ENCODE measurements at regions not wholly inside any gene's neighbourhood (a gene's known extent, or its start where the extent isn't known, plus 50 kb on each side); places are given as distances from the start of the nearest gene placed in this dataset.

DNA sequence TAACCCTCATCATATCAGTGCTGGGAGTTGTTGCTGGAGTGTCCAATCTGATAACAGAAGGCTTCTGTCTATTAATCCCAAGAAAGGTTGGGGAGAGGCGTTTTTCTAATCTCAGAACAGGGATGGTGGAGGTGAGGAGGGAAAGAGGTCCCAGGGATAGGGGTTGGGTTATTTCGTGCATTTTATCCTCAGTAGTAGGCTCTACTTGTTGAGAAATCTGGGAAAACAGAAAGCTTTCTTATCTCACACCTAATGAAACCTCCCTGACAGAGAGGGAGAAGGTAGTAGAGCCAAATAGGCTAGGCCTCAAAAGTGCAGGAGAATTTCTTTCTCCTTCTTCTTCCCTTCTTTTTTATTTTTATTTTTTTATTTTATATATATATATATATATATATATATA is 281.8 kb upstream of the MAP3K7 start:
- DNase-seq (ENCODE audit: low spot score) = no peak

DNA sequence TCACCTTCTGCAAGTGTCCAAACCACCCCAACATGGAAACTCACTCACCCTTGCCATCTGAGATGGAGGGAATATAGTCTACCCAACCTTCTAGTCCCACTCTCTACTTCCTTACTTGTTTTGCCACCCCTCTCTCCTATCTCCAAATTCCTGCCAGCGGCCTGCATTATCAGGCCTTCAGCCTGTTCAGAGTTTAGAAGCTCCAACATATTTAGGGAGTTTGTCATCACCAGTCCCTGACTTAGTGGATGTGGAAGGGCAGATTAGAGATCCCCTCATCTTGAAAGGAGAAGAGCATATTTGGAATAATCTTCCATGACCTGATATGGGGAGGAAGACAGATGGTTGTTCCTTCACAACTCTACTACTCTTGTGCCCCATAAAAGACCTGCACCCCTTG is 281.4 kb upstream of the MAP3K7 start:
- no peak for DNase-seq (ENCODE audit: low spot score)

DNA sequence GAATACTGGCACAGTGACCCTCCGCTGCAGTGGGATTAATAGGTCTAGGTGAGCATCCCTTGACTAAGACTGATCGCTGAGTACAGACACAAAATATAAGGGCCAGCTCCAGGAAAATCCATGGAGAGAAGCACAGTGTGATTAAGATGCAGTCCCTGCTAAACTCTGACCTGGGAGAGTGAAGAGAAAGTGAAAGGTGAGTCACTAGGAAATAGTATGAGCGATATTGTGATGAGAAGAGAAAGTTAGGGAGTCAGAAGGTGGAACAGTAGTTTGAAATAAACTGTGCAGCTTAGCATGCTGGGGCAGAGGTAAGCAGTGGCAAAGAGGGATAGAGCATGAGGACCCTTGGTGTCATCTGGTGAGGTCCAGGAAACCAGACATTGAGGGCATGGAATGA is 278.6 kb upstream of the MAP3K7 start:
- no peak for DNase-seq (ENCODE audit: low spot score)

DNA sequence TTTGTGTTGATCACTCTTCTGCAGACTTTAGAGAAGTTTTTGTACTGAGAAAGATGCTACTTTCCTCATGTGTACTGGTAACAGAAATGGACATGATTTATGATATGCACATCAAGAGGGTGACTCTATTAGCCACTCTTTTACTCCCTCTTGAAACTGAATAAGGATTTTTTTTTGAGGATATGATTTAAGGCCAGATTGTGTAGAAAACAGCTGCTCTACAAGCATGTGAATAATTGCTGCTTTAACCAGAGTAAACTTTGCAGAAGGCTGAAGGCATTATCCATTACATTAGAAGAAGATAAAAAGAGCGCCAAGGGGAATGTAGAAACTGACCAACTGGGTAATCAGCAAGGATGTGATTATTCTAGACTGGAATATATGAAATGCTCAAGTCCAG is 276.2 kb upstream of the MAP3K7 start:
- no peak for DNase-seq (ENCODE audit: low spot score)

DNA sequence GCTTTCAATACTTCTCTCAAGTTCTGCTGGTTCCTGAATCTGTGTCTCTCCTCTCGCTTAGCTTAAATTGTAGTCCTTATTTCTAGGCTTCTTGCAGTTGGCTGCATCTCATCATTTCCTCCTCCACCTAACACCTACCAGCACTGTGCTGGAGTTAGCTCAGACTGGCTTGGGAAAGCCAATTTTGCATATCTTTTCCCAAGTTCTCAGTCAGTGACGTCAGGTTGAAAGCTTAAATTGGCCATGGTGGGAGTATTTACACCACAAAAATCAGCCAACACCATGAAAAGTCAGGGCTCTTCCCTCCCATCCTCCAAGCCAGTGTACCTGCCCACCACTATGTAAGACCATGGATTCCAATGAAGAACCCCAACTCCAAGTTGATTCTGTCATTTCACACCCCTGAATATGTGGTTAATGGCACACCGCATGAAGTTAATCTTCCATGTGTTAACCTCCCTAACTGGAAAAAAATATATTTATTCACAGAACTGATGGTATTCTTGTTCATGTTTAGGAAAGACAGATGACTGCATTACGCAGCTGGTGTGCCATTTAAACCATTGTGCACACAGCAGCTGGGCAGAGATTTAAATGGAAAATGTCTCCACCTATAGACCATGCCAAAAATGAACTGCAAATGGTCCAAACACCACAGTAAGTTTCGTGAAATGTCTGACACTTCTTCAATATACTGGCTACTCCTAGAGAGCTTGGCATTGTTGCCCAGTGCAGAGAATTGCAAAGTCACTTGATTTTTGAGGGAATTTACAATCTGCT is 274.1 kb upstream of the MAP3K7 start:
- no peak for DNase-seq (ENCODE audit: low spot score)

DNA sequence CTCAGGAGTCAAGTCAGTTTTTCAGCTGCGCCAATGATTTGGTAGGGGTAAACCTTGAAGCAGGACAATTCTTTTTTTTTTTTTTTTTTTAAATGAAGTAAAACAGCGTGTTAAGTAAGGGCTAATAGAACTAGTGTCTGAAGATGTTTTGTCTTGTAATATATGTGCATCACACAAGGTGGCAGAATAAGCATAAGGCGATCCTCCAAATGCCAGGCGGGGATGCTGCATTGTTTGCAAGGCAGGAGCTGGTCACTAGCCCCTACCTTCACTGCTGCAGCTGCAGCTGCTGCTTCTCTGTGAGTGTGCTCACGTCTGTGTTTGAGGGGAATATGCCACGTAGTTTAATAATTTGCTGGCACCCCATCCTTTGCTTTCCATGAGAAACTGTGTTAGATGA is 272.7 kb upstream of the MAP3K7 start:
- DNase-seq (ENCODE audit: low spot score) = no peak

DNA sequence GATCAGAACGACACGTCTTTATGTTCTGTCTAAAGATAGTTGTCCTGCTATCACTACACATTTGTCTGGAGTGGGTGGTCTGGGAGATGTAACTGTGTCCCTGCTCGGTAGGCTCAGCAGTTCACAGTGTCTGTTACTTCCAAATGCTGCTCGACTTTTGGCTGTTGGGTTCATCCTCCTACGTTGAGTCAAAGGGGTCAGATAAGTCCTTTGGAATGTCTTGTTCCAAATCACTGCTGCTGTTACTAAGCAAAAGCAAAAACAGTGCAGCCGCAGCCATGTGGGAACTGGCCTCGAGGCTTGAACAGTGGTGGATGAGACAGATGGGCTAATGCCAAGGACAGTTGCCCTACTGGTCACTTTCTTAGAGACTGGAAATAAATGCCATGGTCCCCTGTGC is 272.2 kb upstream of the MAP3K7 start:
- DNase-seq (ENCODE audit: low spot score) = peak; percentile 16

DNA sequence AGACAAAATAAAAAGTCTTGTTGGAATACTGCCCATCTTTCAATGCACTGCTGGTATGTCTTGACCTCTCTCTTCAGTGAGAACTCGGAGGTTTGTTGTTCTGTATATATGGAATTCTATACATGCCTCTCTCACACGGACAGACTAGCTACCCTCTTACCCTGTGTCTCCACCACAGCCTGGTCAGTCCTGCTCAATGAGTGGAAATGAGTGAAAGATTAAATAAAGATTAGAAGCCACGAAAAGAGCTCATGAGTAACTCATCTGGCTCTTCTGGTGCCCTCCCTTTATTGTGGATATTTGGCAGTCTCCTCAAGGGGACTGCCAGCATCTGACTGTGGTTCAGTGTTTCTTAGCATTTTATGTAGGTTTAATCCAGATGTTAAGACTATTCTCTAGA is 262.8 kb upstream of the MAP3K7 start:
- DNase-seq (ENCODE audit: low spot score) = no peak

DNA sequence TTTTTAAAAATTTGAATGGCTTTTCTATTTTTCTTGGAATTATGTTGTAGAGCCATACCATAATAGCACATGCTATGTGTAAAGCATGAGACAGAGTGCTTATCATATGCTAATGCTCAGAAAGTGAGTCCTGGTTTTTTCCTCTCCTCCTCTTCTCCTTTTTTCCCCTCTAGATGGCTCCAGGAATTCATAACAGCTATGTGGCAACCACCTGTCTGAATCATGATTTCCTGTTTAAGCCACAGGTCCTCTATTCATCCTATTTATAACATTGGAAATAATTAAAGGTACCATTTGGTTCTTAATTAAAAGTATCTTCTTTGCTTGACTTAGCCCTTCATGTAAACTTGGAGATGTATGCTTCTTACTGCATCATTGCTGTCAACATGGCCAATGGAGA is 260.0 kb upstream of the MAP3K7 start:
- DNase-seq (ENCODE audit: low spot score) = no peak

DNA sequence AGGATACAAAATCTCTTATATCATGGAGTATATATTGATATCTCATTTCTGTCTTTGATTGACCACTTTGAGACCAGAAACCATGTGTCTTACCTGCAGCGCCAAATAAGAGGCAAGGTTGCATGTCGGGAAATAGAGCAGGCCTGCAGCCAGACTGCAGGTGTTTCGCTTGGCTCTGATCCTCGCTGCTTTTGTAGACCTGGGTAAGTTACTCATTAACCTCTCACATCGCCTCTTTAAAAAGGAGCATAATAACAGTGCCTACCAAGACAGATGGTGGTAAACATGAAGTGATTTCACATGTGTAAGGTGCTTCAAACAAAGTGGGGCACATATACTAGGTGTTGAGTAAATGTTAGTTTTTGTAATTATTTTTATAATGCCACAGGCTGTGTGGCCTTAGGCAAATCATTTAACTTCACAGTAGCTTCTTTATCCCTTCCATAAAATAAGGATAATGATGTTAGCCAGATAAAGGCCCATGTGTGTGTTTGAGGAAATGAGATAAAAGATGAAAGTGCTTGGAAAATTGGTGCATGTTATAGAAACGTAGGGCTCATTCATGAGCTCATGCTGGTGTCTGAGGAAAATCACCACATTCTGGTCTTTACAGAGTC is 248.8 kb upstream of the MAP3K7 start:
- DNase-seq (ENCODE audit: low spot score) = no peak

DNA sequence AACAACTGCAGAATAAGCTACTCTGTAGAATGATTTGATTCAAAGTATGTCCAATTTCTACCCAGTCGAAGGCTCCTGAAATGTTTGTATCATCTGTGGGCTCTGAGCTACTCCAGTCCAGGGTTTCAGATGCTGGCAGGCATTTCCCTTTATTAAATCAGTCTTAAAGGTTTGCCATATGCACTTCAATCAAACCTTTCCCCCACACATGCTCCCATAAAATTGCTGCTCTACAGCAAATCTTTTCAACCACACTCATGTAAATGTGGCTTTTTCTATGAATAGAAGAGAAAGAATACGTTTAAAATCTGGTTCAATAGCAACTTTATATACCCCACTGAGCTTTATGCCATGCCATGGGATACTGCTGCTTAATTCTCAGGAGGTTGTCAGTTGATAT is 242.4 kb upstream of the MAP3K7 start:
- DNase-seq (ENCODE audit: low spot score) = no peak

DNA sequence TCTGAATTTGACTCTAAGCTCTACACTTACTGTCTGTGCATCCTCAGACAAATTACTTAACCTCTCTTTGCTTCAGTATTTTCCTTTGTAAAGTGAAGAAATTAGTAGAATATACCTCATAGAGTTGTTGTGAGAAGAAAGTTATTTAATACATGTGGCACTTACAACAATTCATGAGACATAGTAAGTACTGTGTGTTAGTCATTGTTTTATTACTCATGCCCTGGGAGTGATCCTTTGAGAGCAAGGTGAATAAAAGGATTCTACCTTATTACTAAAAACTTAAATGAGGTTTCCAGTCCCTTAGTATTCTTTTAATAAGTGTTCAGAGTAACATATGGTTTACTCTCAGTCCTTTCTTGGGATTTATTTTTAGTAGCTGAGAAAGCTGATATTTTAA is 233.6 kb upstream of the MAP3K7 start:
- no peak for DNase-seq (ENCODE audit: low spot score)

DNA sequence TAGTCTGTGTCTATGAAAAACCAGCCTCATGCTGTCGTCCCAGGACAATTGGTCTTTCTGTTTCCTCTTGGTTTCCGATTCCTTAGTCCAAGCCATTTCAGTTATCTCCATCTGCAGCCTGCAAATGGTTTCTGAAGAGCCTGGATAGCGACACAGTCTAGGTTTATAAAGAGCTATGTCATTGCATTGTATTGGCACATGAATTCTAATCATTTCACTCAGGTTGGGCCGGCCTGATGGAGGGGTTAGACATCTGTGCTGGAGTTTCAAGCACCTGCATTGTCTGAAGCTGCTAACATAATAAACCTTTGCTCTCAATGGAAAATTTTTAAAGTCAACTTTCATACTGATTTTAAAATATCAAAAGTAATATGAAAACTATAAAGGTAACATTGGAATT is 232.6 kb upstream of the MAP3K7 start:
- no peak for DNase-seq (ENCODE audit: low spot score)

DNA sequence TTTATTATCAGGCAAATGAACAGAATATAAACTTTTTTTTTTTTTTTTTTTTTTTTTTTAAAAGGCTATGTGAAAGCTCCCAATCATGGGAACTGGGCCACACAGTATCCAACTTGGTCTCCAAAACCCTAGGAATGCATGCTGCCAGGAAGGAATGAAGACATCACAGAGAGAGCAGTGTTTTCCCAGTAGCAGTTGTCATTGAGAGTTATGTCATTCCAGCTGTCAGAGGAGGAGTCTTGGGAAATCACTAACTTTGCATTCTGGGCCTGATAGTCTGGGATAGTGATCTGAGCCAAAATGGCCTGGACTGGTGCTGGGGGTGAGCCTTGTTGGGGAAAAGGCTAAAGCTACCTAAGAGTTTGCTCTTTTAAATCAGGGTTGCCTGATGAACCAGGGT is 231.3 kb upstream of the MAP3K7 start:
- no peak for DNase-seq (ENCODE audit: low spot score)

DNA sequence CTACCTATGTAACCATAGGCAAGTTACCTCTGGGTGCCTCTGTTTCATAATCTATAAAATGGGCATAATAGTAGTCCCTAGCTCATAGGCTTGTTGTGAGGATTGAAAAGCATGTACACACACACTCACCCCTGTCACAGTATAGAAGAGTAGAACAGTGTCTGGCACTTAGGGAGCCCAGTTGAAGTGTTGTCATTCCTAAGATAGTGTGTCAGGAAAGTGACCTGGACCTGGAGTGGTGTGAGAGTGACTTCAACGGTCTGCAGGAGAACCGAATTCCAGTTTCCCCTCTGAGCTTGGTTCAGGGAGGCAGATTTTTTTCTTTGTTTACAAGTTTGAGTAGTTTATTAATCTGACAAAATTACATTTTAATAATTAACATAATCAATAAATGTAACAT is 229.9 kb upstream of the MAP3K7 start:
- no peak for DNase-seq (ENCODE audit: low spot score)

DNA sequence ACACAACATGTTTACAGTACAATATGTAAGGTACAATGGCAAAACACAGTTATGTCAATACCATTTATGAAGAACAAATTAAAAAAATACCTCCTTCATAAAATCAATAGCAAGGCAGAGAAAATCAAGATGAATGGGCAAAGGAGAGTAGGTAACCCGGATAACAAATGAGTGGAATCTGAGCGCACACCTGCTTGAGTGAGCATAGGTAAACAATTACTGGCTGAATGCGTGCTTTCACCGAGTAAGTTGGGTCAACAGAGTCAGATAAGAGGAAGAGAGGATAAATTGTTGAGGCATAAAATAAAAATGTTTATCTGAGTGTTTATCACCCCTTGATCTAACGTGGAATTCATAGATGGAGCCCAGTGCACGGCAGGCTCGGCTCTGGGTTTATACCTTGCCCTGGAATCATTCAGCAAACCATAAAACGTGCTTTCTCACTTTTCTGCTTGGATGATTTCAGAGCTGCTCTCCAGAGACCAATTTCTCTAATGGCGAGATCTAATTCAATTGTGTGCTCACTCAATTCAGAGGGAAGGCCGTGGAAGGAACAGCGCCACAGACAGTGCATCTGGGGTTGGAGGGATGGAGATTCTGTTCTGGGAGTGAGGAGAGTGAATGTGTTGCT is 224.8 kb upstream of the MAP3K7 start:
- no peak for DNase-seq (ENCODE audit: low spot score)

DNA sequence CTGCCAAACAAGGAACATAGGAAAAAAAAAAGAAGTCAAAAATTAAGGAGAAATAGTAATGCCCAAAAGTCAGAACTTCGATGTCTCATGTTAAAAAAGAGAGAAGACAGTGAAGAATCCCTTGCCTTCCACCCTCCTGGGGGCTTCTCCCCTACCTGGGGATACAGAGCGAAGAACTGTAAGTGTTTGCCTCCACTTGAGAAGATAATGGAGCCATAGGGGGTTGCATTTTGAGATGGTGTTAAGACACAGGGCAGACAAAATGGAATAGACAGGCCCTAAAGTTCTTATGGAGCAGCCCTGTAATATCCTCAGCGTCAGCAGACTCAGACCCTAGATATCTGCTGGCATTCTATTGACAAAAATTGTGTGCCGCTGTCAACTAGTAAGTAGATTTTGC is 222.2 kb upstream of the MAP3K7 start:
- no peak for DNase-seq (ENCODE audit: low spot score)

DNA sequence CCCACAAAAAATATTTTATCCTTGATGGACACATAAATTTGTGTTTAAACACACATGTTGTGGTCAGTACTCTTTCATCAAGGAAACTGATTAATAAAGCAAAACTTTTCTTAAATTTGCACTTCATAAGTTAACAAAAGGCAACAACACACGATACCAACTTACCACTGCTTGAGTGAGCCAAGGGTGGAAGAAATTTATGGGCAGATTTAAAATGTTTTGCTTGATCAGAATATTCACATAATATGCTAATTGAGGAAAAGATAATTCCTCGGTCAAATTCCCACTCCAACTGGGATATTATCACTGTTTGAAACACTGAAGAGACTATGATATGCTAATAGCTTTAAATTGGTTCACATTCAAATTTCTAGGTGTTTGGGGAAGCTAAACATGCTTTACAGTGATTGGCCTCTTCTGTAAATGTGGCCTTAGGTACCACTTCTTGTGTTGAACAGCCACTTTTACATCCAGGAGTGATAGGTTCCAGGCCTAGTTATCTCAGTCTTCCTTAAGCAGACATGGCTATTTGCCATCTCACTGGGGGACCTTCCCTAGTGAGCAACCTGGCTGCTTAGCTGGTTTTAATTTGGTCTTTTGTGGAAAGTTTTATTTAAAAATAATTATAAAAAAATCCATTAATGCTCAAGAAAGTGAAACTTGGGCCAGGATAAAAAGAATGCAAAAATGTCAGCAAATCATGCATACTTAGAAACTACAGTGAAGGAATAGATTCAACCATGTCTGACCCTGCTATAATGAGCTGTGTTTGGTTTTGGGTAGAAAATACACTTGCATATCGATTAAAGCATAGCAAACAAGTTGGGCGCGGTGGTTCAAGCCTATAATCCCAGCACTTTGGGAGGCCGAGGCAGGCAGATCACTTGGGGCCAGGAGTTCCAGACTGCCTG is 221.2 kb upstream of the MAP3K7 start:
- DNase-seq (ENCODE audit: low spot score) = no peak

DNA sequence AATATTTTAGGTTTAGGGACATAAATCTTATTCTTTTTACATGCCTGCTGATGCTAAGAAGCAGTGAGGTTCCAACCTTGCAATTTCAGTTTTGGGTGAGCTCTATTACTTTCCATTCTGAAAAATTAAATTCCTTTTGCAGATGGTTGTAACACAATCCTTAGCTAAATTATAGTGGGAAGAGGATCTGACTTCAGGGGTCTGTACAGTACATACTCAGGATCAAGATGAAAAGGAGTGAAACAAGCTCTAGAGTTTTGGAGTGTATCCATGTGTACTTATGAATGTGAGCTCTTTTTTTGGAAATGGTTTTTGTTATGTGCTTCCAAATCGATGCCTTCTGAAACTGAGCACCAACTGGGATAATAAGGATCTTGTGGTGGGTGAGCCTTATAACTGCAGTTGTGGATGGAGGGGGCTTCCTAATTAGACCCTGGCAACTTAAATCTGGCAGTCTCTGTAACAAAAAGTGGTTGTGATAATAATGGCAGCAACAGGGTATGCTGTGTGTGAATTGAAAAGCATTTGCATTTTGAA is 218.8 kb upstream of the MAP3K7 start:
- DNase-seq (ENCODE audit: low spot score) = no peak

DNA sequence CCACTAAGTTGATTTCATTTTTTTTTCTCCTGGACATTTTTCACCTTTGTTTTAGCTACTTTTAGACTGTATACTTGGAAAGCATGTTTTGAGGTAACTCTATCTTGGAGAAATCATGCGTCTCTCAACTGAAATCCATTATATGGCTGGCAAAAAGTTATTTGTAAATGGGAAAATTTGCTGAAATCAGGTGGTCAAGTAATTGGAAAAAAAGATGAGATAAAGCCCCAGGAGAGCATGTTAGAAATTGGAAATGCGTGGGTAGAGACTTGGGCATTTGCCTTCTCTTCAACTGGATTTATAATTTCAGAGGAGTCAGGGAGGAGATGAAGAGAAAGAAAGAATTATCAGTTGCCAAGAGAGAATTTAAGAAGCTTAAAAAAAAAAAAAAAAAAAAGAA is 217.1 kb upstream of the MAP3K7 start:
- DNase-seq (ENCODE audit: low spot score) = no peak

DNA sequence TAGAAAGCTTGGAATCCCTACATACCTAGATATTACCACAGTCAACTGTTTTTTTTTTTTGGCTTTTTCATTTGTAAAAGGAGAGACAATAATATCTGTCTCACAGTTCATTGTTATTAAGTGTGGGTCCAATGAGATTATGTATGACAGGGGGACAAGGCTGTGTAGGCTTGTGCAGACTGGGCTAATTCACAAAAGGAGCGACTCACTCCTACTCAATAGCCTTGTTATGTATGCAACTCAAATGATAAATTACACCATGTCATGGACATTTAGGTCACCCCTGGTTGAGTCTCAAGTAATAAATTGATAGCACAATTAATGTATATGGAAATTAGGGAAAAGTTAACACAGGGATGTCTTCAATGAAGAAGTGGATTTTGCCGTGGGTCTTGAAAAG is 208.2 kb upstream of the MAP3K7 start:
- no peak for DNase-seq (ENCODE audit: low spot score)

DNA sequence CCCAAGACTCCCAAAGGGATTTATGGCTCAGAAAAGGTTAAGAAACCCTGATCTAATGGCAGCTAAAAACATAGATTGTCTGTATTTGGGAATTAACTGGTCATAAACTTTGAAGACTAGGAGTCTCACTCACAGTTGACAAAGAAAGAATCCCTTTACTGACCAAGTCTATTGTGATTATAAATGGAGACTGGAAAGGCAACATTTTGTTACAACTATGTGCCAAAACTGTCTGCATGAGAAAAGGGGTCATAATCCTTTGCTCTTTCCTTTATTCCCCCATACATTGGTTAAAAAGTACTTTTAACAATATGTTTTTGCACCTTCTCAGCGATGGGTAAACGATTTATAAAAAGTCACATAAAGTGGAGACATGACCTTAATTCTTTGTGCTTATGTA is 206.9 kb upstream of the MAP3K7 start:
- DNase-seq (ENCODE audit: low spot score) = no peak
